OCI-LY1 (cell line): ENCODE measurements at regions not wholly inside any gene's neighbourhood (a gene's known extent, or its start where the extent isn't known, plus 50 kb on each side); places are given as distances from the start of the nearest gene placed in this dataset.
A peak's percentile ranks its signal among the peaks of the same experiment; 100 is the strongest.

Source experiments
- H2AFZ ChIP-seq: fragments of 200-600 bp; sonication (generic), shearing (Covaris generic); 2 replicates; pipeline ENCODE4 v1.6.0; 2014; ENCODE audit warnings: antibody characterized with exemption, mild to moderate bottlenecking, low read length
- H3F3A ChIP-seq: fragments of 200-600 bp; sonication (generic), shearing (Covaris generic); 2 replicates; pipeline ENCODE4 v1.6.0; 2014; ENCODE audit warnings: mild to moderate bottlenecking, antibody characterized with exemption, low read length, moderate library complexity; ENCODE audit not compliant: insufficient read depth
- H3K27ac ChIP-seq: fragments of 200-600 bp; sonication (generic); 2 replicates; pipeline ENCODE4 v1.5.1; 2014; ENCODE audit warnings: low read length, mixed run types, mild to moderate bottlenecking, low read depth; ENCODE audit not compliant: poor library complexity, severe bottlenecking
- H3K27me3 ChIP-seq: fragments of 200-600 bp; sonication (generic); 2 replicates; pipeline ENCODE4 v1.6.0; 2014; ENCODE audit warnings: antibody characterized with exemption, mild to moderate bottlenecking, low read length, moderate library complexity; ENCODE audit not compliant: insufficient read depth
- H3K36me3 ChIP-seq: fragments of 200-600 bp; sonication (generic); 2 replicates; pipeline ENCODE4 v1.6.1; 2014; ENCODE audit warnings: mild to moderate bottlenecking, antibody characterized with exemption, low read length, moderate library complexity, mixed read lengths; ENCODE audit not compliant: insufficient read depth
- H3K4me1 ChIP-seq: fragments of 200-600 bp; sonication (generic); 2 replicates; pipeline ENCODE4 v1.5.1; 2014; ENCODE audit warnings: mild to moderate bottlenecking, low read length, moderate library complexity; ENCODE audit not compliant: insufficient read depth, severe bottlenecking
- H3K4me2 ChIP-seq: fragments of 200-600 bp; sonication (generic), shearing (Covaris generic); 2 replicates; pipeline ENCODE4 v1.6.1; 2014; ENCODE audit warnings: low read length
- H3K4me3 ChIP-seq: fragments of 200-600 bp; sonication (generic); 2 replicates; pipeline ENCODE4 v1.5.1; 2014; ENCODE audit warnings: low read length, low read depth, mild to moderate bottlenecking, mixed read lengths; ENCODE audit not compliant: poor library complexity, severe bottlenecking
- H3K79me2 ChIP-seq: fragments of 200-600 bp; shearing (Covaris generic); 2 replicates; pipeline ENCODE4 v1.6.1; 2016; ENCODE audit warnings: mixed run types, low read length, mixed read lengths; ENCODE audit not compliant: insufficient read depth
- H3K9ac ChIP-seq: fragments of 200-600 bp; sonication (generic), shearing (Covaris generic); 2 replicates; pipeline ENCODE4 v1.6.1; 2014; ENCODE audit warnings: mild to moderate bottlenecking, low read length, mixed read lengths
- H3K9me2 ChIP-seq: fragments of 200-600 bp; sonication (generic), shearing (Covaris generic); 2 replicates; pipeline ENCODE4 v1.6.1; 2014; ENCODE audit warnings: low read depth, mild to moderate bottlenecking, low read length, mixed read lengths
- H3K9me3 ChIP-seq: fragments of 200-600 bp; shearing (Covaris generic); 2 replicates; pipeline ENCODE4 v1.6.1; 2014; ENCODE audit warnings: low read length, mixed read lengths
- H4K20me1 ChIP-seq: fragments of 200-600 bp; sonication (generic), shearing (Covaris generic); 2 replicates; pipeline ENCODE4 v1.6.0; 2016; ENCODE audit warnings: mild to moderate bottlenecking, low read length; ENCODE audit not compliant: insufficient read depth
- EZH2 ChIP-seq: fragments of 200-600 bp; sonication (generic), shearing (Covaris generic); IDR thresholded peaks from 2 replicates; pipeline ENCODE4 v1.8.0; 2017; ENCODE audit warnings: borderline replicate concordance, mixed run types, mild to moderate bottlenecking, antibody characterized with exemption, low read length, moderate library complexity, mixed read lengths
- TF ChIP-seq, protein P1 (sequence below): fragments of 200-600 bp; sonication (generic), shearing (Covaris generic); IDR thresholded peaks from 2 replicates; pipeline ENCODE4 v1.5.1; 2017; ENCODE audit warnings: mild to moderate bottlenecking, antibody characterized with exemption, low read length, moderate library complexity, mixed read lengths

DNA sequence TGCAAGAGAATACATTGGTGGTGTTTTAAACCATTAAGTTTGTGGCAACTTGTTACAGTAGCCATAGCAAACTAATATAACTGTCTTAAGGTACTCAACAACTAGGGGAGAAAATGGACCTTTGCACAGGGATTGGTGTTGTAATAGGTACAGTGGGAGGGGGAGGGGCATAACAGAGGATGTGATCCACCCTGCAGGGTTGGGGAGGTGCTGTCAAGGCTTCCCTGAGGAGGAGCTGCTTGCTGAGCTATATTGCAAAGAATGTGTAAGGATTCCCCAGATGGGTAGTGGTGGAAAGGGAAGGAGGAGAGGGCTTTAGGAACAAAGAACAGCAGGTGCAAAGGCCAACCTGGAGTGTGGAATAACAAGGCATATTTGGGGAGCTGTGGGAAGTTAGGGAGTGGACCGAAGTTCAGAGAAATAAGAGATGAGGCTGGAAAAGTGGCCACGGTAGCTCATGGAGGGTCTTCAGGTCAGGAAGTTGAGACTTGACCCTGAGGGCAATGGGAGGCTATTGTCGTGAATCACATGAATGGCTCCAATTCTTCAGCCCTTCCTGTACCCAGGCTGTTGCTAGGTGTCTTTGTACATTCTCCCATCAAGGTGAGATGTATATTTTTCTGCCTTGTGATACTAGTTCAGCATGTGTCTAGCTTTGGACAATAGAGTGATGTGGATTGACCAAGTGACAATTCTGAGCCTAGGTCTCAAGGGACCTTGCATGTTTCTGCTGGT, 168.6 kb upstream of the CSF3R start:
- no peak overlapping the region for H3K9ac ChIP-seq
- H4K20me1 ChIP-seq = no peaks in the 10 kb centered on the region
- H3K27ac ChIP-seq = no peak overlapping the region
- no peak overlapping the region for H2AFZ ChIP-seq
- no peak overlapping the region for H3K4me3 ChIP-seq
- H3K4me1 ChIP-seq = no peaks in the 10 kb centered on the region
- no peak overlapping the region for H3K4me2 ChIP-seq
- H3K79me2 ChIP-seq = no peaks in the 10 kb centered on the region
- H3F3A ChIP-seq = no peaks in the 10 kb centered on the region
- TF ChIP-seq EZH2 = no peak
- TF ChIP-seq, protein P1, sequence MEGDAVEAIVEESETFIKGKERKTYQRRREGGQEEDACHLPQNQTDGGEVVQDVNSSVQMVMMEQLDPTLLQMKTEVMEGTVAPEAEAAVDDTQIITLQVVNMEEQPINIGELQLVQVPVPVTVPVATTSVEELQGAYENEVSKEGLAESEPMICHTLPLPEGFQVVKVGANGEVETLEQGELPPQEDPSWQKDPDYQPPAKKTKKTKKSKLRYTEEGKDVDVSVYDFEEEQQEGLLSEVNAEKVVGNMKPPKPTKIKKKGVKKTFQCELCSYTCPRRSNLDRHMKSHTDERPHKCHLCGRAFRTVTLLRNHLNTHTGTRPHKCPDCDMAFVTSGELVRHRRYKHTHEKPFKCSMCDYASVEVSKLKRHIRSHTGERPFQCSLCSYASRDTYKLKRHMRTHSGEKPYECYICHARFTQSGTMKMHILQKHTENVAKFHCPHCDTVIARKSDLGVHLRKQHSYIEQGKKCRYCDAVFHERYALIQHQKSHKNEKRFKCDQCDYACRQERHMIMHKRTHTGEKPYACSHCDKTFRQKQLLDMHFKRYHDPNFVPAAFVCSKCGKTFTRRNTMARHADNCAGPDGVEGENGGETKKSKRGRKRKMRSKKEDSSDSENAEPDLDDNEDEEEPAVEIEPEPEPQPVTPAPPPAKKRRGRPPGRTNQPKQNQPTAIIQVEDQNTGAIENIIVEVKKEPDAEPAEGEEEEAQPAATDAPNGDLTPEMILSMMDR = no peak
- no peaks in the 10 kb centered on the region for H3K36me3 ChIP-seq
- H3K27me3 ChIP-seq = 0 out of 2 replicates have a peak, but pooled peaks cover 6% of the 10 kb centered on the region
- no peaks in the 10 kb centered on the region for H3K9me2 ChIP-seq
- H3K9me3 ChIP-seq = no peaks in the 10 kb centered on the region

DNA sequence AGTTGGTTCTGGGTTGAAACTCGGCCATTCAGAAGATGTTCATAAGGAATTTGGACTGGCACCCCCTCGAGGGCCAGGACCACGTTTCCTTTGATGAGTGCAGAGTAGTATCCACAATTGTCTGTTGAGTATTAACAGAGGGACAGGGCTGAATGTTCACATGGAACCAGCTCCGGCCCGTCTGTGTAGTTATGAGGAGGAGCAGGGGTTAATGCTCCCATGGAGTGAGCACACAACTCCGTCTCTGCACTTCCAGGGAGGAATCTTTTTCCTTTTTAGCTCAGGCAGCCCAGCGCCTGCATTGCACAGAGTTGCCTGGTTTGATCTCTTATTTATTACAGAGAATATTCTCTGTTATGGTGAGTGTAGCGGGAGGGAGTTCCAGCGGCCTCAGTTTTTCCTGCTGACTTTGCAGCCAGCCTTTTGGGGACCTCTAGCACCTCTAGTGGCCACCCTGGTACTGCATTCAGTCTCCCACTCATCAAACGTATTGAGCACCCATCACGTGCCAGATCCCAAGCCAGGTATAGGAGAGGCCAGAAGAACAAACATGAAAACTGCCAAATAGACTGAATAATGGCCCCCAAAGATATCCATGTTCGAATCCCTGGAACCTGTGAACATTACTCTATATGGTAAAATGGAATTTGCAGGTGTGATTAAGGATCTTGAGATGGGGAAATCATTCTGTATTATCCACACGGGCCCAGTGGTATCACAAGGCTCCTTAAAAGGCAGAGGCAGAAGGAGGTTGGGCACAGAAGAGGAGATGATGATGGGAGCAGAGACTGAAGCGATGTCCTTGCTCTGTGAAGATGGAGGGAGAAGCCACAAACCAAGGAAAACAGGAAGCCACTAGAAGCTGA, 167.7 kb upstream of the CSF3R start:
- Histone ChIP-seq H3K27me3 (0 out of 2 replicates have a peak, but pooled peaks cover 6% of the 10 kb centered on the region), H3K4me3 (no peak overlapping the region), H3K4me1 (no peaks in the 10 kb centered on the region), H3K27ac (no peak overlapping the region), H3K36me3 (no peaks in the 10 kb centered on the region), H3K9ac (no peak overlapping the region), H3K79me2 (no peaks in the 10 kb centered on the region), H3K4me2 (no peak overlapping the region), H3K9me2 (no peaks in the 10 kb centered on the region), H4K20me1 (no peaks in the 10 kb centered on the region), H3K9me3 (no peaks in the 10 kb centered on the region), H3F3A (no peaks in the 10 kb centered on the region), H2AFZ (no peak overlapping the region)
- TF ChIP-seq, protein P1 = peak; percentile 88
- TF ChIP-seq EZH2 = no peak

DNA sequence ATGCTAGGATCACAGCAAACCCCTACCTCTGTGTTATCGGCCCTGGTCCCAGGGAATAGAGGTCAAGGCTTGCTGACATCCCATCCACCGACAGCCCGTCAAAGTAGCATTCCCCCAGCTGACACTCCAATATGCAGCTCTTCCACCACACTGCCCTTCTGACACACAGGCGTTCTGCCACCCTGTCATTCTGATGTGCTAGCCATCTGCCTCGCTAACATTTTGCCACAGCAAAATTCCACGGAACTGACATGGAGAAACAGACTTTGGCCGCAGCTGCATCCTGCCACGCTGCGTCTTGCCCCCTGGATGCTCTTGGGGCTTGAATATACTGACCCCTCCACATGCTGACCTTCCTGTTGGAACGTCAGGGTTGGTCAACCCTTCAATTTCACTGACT, 163.2 kb upstream of the CSF3R start:
- no peaks in the 10 kb centered on the region for H3K36me3 ChIP-seq
- H4K20me1 ChIP-seq = no peaks in the 10 kb centered on the region
- H3K4me2 ChIP-seq = no peak overlapping the region
- H3K4me3 ChIP-seq = no peak overlapping the region
- H3K27me3 ChIP-seq = 0 out of 2 replicates have a peak, but pooled peaks cover 6% of the 10 kb centered on the region
- TF ChIP-seq, protein P1 = no peak
- no peaks in the 10 kb centered on the region for H3K79me2 ChIP-seq
- no peaks in the 10 kb centered on the region for H3K9me3 ChIP-seq
- no peak overlapping the region for H2AFZ ChIP-seq
- no peaks in the 10 kb centered on the region for H3K9me2 ChIP-seq
- H3K27ac ChIP-seq = no peak overlapping the region
- H3K9ac ChIP-seq = no peak overlapping the region
- no peaks in the 10 kb centered on the region for H3F3A ChIP-seq
- H3K4me1 ChIP-seq = no peaks in the 10 kb centered on the region
